PFSK-1 (cell line): ENCODE measurements at regions not wholly inside any gene's neighbourhood (a gene's known extent, or its start where the extent isn't known, plus 50 kb on each side); places are given as distances from the start of the nearest gene placed in this dataset.

ENCODE experiments used
- FOXP2 ChIP-seq: optimal IDR thresholded peaks from 2 replicates; pipeline ENCODE3; 2011; ENCODE audit warnings: borderline replicate concordance, control low read depth, inconsistent platforms; ENCODE audit not compliant: insufficient read depth; ENCODE audit errors: extremely low read length, extremely low read depth
- POLR2AphosphoS5 ChIP-seq: IDR thresholded peaks from 2 replicates; pipeline ENCODE4 v1.6.1; 2012; ENCODE audit warnings: low read depth, mild to moderate bottlenecking, control low read depth, low read length, moderate library complexity
- TAF1 ChIP-seq: IDR thresholded peaks from 2 replicates; pipeline ENCODE4 v1.6.1; 2012; ENCODE audit warnings: low read length, control low read depth, borderline replicate concordance; ENCODE audit not compliant: insufficient read depth

DNA sequence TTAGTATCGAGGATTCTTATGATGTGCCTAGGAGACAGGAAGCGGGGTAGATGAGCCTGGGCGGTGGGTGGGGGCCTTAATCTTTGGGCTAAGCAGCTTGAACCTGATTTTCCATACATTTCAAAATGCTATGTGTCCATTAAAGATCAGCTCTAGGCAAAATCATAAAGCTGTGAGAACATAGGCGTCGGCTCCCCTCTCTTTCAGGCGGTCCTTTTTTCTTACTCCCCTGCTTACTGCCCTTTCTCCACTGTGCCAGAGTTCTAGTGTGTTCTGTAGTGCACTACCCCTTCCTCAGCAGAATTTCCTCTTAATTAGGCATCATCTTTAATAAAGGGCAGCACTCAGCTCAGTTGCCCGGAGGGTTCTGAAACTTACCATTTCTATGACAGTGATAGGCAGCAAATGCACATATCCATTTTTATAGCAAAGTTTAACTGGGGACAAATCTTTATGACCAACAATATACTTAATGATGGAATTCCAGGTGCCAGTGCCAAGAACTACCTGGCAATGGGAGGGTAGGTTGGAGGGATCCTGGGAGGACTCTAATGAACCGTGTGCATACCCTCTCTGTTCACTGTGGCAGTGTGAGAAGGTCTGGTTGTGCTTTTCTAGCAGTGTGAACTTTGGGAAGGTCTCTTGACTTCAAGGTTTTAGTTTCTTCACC is 404.5 kb upstream of the TPM1 start:
- TF ChIP-seq POLR2AphosphoS5: no peak
- no peak for TF ChIP-seq FOXP2
- no peak for TF ChIP-seq TAF1
